Transverse colon (tissue), 4 donors: ENCODE measurements at regions not wholly inside any gene's neighbourhood (a gene's known extent, or its start where the extent isn't known, plus 50 kb on each side); places are given as distances from the start of the nearest gene placed in this dataset.

Experiments used
- DNase-seq: peaks from one replicate; pipeline ENCODE4 v3.0.0-alpha.2; 2019
- H3K27ac ChIP-seq, 4 donors: fragments of 200-600 bp; sonication (generic); 2 replicates each; pipeline ENCODE4 v1.5.1; 2016 to 2018; ENCODE audit warnings: inconsistent platforms in 4 of 4
- H3K27me3 ChIP-seq: fragments of 200-600 bp; sonication (generic); 2 replicates; pipeline ENCODE4 v1.5.1; 2017; ENCODE audit warnings: inconsistent platforms
- H3K36me3 ChIP-seq, 4 donors: fragments of 200-600 bp; sonication (generic); 2 replicates each; pipeline ENCODE4 v1.5.1; 2017 to 2019; ENCODE audit warnings: inconsistent platforms in 4 of 4
- H3K4me1 ChIP-seq, 4 donors: fragments of 200-600 bp; sonication (generic); 2 replicates each; pipeline ENCODE4 v1.5.1; 2017 to 2020; ENCODE audit warnings: inconsistent platforms in 4 of 4
- H3K4me3 ChIP-seq, 4 donors: fragments of 200-600 bp; sonication (generic); 1 replicate in 1 of 4; 2 replicates in 3 of 4; pipeline versions ENCODE4 v1.5.1 to v1.6.1; 2017 to 2019; ENCODE audit warnings: inconsistent platforms in 4 of 4
- H3K9me3 ChIP-seq, 2 donors: fragments of 200-600 bp; sonication (generic); 2 replicates each; pipeline ENCODE4 v1.5.1; 2017 to 2019; ENCODE audit warnings: inconsistent platforms in 2 of 2
- CTCF ChIP-seq, 5 experiments: fragments of 200-600 bp in 3 of 5; fragments of 450-650 bp in 2 of 5; sonication (generic) in 3 of 5; IDR thresholded peaks; 1 replicate in 2 of 5; 2 replicates in 3 of 5; pipeline ENCODE4 v1.5.1; 2016 to 2017; ENCODE audit warnings: antibody characterized with exemption in 5 of 5, inconsistent platforms in 3 of 5, mild to moderate bottlenecking in 2 of 5, moderate library complexity in 1 of 5
- EP300 ChIP-seq: sonication (generic); formaldehyde crosslinking; IDR thresholded peaks from one replicate; pipeline ENCODE4 v1.6.1; 2017; ENCODE audit warnings: antibody characterized with exemption, low read depth
- POLR2A ChIP-seq: fragments of 450-650 bp; IDR thresholded peaks from one replicate; pipeline ENCODE4 v1.6.1; 2016; ENCODE audit warnings: antibody characterized with exemption, mild to moderate bottlenecking, moderate library complexity
- POLR2AphosphoS5 ChIP-seq, 3 donors: sonication (generic); formaldehyde crosslinking; IDR thresholded peaks; one replicate each; pipeline ENCODE4 v1.6.1; 2016; ENCODE audit warnings: antibody characterized with exemption in 3 of 3
- WGBS, 2 donors: methylation state at CpG; one replicate each; pipeline ENCODE4 v1.1.5; 2018; ENCODE audit warnings: low coverage in 1 of 2; 5-methylcytosine and 5-hydroxymethylcytosine counted together
- in situ Hi-C, 4 donors: fragments of 200-750 bp; cut with MboI; loops; one replicate each; pipeline versions ENCODE4 v1.15.0 to v1.15.1; 2017; ENCODE audit warnings: low sequenced_read_pairs in 3 of 4, low pct_ligation_motif_present in 1 of 4, low pct_unique_long_range_greater_than_20kb in 1 of 4
- intact Hi-C: fragments of 100-400 bp; cut with DNase I; formaldehyde crosslinking; loops from one replicate; pipeline ENCODE4 v1.15.1; 2023; ENCODE audit warnings: low total_unique reads

GRCh38 chr3:157097198-157097597, 62.7 kb downstream of the CCNL1 start:
- TF ChIP-seq POLR2AphosphoS5 (IDR thresholded peaks at IDR 0.05) = no peak
- H3K36me3 ChIP-seq = no peaks in the 10 kb centered on the region
- no peak for DNase-seq
- H3K4me3 ChIP-seq = no peak overlapping the region
- no peaks in the 10 kb centered on the region for H3K9me3 ChIP-seq
- H3K27ac ChIP-seq = no peak overlapping the region
- WGBS, 2 donors = 87 to 94% methylated on average over 4 to 6 of the region's 6 CpGs
- no peaks in the 10 kb centered on the region for H3K27me3 ChIP-seq
- intact Hi-C loops (no loop called here), in situ Hi-C loops (loop anchor here in 3 of 4 donors (25.0 kb wide), 3 partner anchors 260 to 935 kb away; partner anchors contain the start of genes SSR3 (in 2 of the 3) and LEKR1 (in 1 of the 3))
- peaks cover 0 to 18% (median 0%) of the 10 kb centered on the region in 4 donors for H3K4me1 ChIP-seq

DNA sequence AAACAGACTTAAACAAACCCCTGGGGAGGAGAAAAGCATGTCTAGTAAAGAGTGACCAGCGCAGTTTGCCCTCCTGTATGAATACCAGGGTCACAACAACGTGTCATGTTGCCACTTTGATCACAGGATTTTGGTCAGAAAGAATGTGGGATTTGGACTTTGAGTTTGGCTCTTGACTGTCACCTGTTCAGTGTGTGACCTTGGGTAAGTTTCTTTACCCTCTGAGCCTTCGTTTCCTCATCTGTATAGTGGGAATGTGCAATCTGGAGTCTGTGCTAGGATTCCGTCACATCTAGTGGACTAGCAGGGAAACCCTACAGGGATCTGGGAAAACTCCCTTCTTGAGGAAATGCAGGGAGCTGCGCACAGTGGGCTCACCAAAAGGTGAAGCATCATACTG, 63.6 kb downstream of the CCNL1 start:
- intact Hi-C loops = no loop called here

More for the DNA sequence above, 63.6 kb downstream of the CCNL1 start:
- WGBS, 2 donors = 89 to 100% methylated on average over 3 to 5 of the region's 5 CpGs
- Histone ChIP-seq H3K36me3 (no peaks in the 10 kb centered on the region), H3K27ac (no peak overlapping the region), H3K4me1 (peaks cover 0 to 20% (median 0%) of the 10 kb centered on the region in 4 donors), H3K27me3 (no peaks in the 10 kb centered on the region), H3K4me3 (no peak overlapping the region), H3K9me3 (no peaks in the 10 kb centered on the region)
- in situ Hi-C loops = loop anchor here in 3 of 4 donors (25.0 kb wide), 3 partner anchors 259 to 934 kb away; partner anchors contain the start of genes SSR3 (in 2 of the 3) and LEKR1 (in 1 of the 3)
- DNase-seq = no peak
- no peak for TF ChIP-seq EP300
- no peak for TF ChIP-seq POLR2A
- no peak for TF ChIP-seq POLR2AphosphoS5 (IDR thresholded peaks at IDR 0.05)
- no peak for TF ChIP-seq CTCF (IDR thresholded peaks at IDR 0.05)
